Kidney capillary endothelial cell (primary cell): ENCODE measurements at regions not wholly inside any gene's neighbourhood (a gene's known extent, or its start where the extent isn't known, plus 50 kb on each side); places are given as distances from the start of the nearest gene placed in this dataset.
"Not testable (repeated sequence)": the region's sequence is repeated elsewhere in the genome, so short reads cannot be mapped to it uniquely, and the experiment has no call there.

ENCODE experiments used
- DNase-seq: peaks from one replicate; pipeline ENCODE4 v3.0.0-alpha.2; 2018; ENCODE audit warnings: low spot score

GRCh38 chr7:67359900-67360299, 363.3 kb downstream of the TYW1 start:
- DNase-seq = no peak

GRCh38 chr7:67361150-67361549, 364.5 kb downstream of the TYW1 start:
- DNase-seq = no peak

- no peak for DNase-seq
Observed at GRCh38 chr7:67364441-67365017, 367.9 kb downstream of the TYW1 start.

- DNase-seq = peak; percentile 65
Observed at GRCh38 chr7:67371429-67372305, 375.0 kb downstream of the TYW1 start.

- DNase-seq = not testable (repeated sequence)
Observed at GRCh38 chr7:67373389-67373788, 376.8 kb downstream of the TYW1 start.

- no peak for DNase-seq
Observed at GRCh38 chr7:67375427-67375826, 378.8 kb downstream of the TYW1 start.

- peak; percentile 36 for DNase-seq
Observed at GRCh38 chr7:67377939-67378862, 381.6 kb downstream of the TYW1 start.

GRCh38 chr7:67380326-67380725, 383.7 kb downstream of the TYW1 start:
- no peak for DNase-seq

GRCh38 chr7:67380858-67381257, 384.2 kb downstream of the TYW1 start:
- no peak for DNase-seq

- no peak for DNase-seq
Observed at GRCh38 chr7:67387851-67388250, 391.2 kb downstream of the TYW1 start.

- DNase-seq = no peak
Observed at GRCh38 chr7:67391168-67391567, 394.5 kb downstream of the TYW1 start.

- DNase-seq = no peak
Observed at GRCh38 chr7:67392596-67393438, 396.2 kb downstream of the TYW1 start.

GRCh38 chr7:67393903-67394302, 397.3 kb downstream of the TYW1 start:
- DNase-seq = no peak

GRCh38 chr7:67398916-67399315, 402.3 kb downstream of the TYW1 start:
- DNase-seq = no peak

- no peak for DNase-seq
Observed at GRCh38 chr7:67401492-67401891, 404.9 kb downstream of the TYW1 start.

GRCh38 chr7:67402280-67402679, 405.6 kb downstream of the TYW1 start:
- no peak for DNase-seq

GRCh38 chr7:67406976-67407375, 410.3 kb downstream of the TYW1 start:
- DNase-seq = no peak

- no peak for DNase-seq
Observed at GRCh38 chr7:67407392-67408071, 410.9 kb downstream of the TYW1 start.

GRCh38 chr7:67408109-67408508, 411.5 kb downstream of the TYW1 start:
- DNase-seq = no peak

GRCh38 chr7:67413670-67414069, 417.0 kb downstream of the TYW1 start:
- no peak for DNase-seq

GRCh38 chr7:67414858-67415257, 418.2 kb downstream of the TYW1 start:
- DNase-seq = no peak
